Choroid plexus epithelial cell (primary cell): ENCODE measurements at regions not wholly inside any gene's neighbourhood (a gene's known extent, or its start where the extent isn't known, plus 50 kb on each side); places are given as distances from the start of the nearest gene placed in this dataset.
"Not testable (repeated sequence)": the region's sequence is repeated elsewhere in the genome, so short reads cannot be mapped to it uniquely, and the experiment has no call there.

Source experiments
- DNase-seq: peaks from one replicate; pipeline ENCODE4 v3.0.0-alpha.2; 2010; ENCODE audit warnings: low read depth
- H3K4me3 ChIP-seq: 2 replicates; pipeline ENCODE4 v1.5.1; 2011; ENCODE audit warnings: low read depth, mild to moderate bottlenecking, control low read depth, low read length, moderate library complexity
- CTCF ChIP-seq: conservative IDR thresholded peaks from 2 replicates; pipeline ENCODE4 v1.5.1; 2011; ENCODE audit warnings: low read depth, mild to moderate bottlenecking, control low read depth, inconsistent platforms, low read length, moderate library complexity

DNA sequence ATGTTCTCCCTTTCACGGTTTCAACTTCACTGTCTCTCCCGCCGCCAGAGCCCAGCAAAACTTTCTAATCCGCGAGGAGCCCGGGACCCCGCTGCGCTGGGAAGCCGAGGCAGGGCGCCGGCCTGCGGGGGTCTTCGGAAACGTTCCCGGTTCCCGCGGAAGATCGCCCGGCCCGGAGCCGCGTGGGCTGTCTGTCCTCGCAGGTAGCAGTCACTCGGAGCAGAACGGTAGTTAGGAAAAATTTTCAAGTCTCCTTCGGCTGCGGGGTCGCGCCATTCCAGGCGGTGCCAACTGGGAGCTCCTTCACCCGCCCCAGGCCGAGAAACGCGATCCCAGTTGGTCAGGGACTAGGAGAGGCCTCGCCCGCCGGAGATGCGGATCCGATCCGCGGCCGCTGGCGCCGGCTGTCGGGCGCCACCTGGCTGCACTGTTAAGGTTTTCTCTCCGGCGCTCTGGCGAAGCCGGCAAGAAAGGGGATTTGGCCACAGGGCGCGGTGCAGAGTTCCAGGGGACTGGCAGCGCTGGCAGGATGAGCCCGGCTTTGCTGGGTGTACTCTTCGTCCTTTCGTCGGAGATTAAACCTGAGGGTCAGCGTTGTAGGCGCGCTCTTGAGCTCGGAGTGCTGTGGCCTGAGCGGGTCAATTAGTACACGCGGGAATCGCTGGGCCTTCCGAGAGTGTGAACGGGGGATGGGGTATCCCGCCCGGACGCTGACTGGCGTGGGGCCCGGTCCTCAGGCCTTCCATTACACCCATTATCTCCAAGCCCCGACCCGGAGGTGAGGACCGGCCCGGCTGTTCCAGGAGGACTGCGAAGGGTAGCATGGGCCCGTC, 135.4 kb downstream of the KCNJ12 start:
- peak; percentile 88 for DNase-seq
- TF ChIP-seq CTCF = peak; percentile 79
- H3K4me3 ChIP-seq = peak overlapping the region; percentile 66

DNA sequence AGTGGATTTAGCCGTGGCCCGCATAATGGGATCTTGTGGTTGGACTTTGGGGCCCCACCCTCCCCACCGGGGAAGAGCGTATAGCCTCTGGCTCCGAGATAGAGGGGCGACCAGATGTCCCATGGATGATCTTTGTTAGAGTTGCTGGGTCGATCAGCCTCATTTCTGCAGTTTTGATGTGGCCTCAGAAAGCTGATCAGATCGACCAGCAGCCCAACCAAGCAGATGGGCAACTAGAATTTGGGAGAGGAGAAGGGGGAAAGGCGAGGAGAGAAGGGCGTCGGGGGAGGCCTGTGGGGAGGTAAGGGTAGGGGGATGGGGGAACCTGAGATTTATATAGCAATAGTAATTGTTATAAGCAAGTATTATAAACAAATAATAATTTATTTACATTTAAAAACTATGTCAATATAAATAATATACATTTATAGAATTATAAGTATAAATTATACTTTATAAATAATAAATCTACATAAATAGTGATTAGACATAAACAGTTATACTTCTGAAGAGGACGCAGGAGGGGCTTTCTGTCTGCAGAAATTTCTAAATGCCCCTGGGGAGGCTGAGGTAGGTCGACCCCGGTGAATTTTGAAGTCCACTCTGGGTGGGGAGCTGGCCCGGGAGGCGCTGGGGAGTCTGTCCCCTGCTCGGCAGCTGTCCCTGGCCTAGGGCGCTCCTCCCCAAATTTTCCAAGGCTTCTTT, 136.3 kb downstream of the KCNJ12 start:
- DNase-seq = no peak
- no peak for TF ChIP-seq CTCF
- H3K4me3 ChIP-seq = peak overlapping the region; percentile 23

- DNase-seq = peak; percentile 78
- peak overlapping the region; percentile 23 for H3K4me3 ChIP-seq
- peak; percentile 84 for TF ChIP-seq CTCF
Measured at GRCh38 chr17:21513012-21513570, 136.9 kb downstream of the KCNJ12 start.

- H3K4me3 ChIP-seq, DNase-seq: not testable (repeated sequence)
Measured at GRCh38 chr17:21514567-21514966, 138.4 kb downstream of the KCNJ12 start.

GRCh38 chr17:21517538-21518293, 141.6 kb downstream of the KCNJ12 start:
- no peak for TF ChIP-seq CTCF
- H3K4me3 ChIP-seq = no peak overlapping the region
- peak; percentile 15 for DNase-seq

GRCh38 chr17:21522755-21523336, 146.7 kb downstream of the KCNJ12 start:
- H3K4me3 ChIP-seq = no peak overlapping the region
- no peak for TF ChIP-seq CTCF
- no peak for DNase-seq
